ENCODE measurements at regions not wholly inside any gene's neighbourhood (a gene's known extent, or its start where the extent isn't known, plus 50 kb on each side); places are given as distances from the start of the nearest gene placed in this dataset.

- TF ChIP-seq GATA3 (IDR thresholded peaks at IDR 0.05; ENCODE audit: low read depth, low read length) = no peak
- TF ChIP-seq GATA2 (IDR thresholded peaks at IDR 0.05; ENCODE audit: low read depth, low read length) = no peak
Observed at GRCh38 chr6:96276305-96276704, 245.3 kb upstream of the UFL1 start.

GRCh38 chr6:96276856-96277255 lies 244.8 kb upstream of the UFL1 start:
- TF ChIP-seq GATA2 (IDR thresholded peaks at IDR 0.05; ENCODE audit: low read depth, low read length) = no peak
- no peak for TF ChIP-seq GATA3 (IDR thresholded peaks at IDR 0.05; ENCODE audit: low read depth, low read length)

- TF ChIP-seq GATA2 (IDR thresholded peaks at IDR 0.05; ENCODE audit: low read depth, low read length) (peak; percentile 45; the same call in 1 of the 2 replicates), GATA3 (IDR thresholded peaks at IDR 0.05; ENCODE audit: low read depth, low read length) (peak; percentile 73)
Observed at GRCh38 chr6:96279084-96279483, 242.5 kb upstream of the UFL1 start.

- TF ChIP-seq GATA2 (IDR thresholded peaks at IDR 0.05; ENCODE audit: low read depth, low read length) (no peak), GATA3 (IDR thresholded peaks at IDR 0.05; ENCODE audit: low read depth, low read length) (no peak)
Observed at GRCh38 chr6:96286503-96286902, 235.1 kb upstream of the UFL1 start.

- TF ChIP-seq GATA2 (IDR thresholded peaks at IDR 0.05; ENCODE audit: low read depth, low read length) = no peak
- no peak for TF ChIP-seq GATA3 (IDR thresholded peaks at IDR 0.05; ENCODE audit: low read depth, low read length)
Observed at GRCh38 chr6:96299525-96299924, 222.1 kb upstream of the UFL1 start.

- TF ChIP-seq GATA2 (IDR thresholded peaks at IDR 0.05; ENCODE audit: low read depth, low read length) = no peak
- TF ChIP-seq GATA3 (IDR thresholded peaks at IDR 0.05; ENCODE audit: low read depth, low read length) = no peak
Observed at GRCh38 chr6:96301023-96301422, 220.6 kb upstream of the UFL1 start.

DNA sequence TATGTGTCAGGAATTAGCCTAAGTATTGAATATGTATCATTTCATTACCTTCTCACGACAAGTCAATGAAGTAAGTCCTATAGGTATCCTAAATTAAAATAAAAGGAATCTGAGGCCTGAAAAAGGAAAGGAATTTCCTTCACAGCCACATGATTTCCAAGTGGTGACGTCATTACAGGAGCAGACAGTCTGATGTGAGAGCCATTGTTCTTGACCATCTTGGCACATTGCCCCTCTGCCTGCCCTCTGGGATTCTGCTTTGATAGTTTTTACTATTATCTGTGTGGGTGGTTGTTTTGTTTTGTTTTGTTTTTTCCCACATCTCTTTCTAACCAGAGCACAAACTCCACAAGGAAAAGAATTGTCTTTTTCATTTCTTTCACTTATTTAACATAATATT lies 219.8 kb upstream of the UFL1 start:
- TF ChIP-seq GATA3 (IDR thresholded peaks at IDR 0.05; ENCODE audit: low read depth, low read length) (no peak), GATA2 (IDR thresholded peaks at IDR 0.05; ENCODE audit: low read depth, low read length) (no peak)

GRCh38 chr6:96302991-96303390 lies 218.6 kb upstream of the UFL1 start:
- TF ChIP-seq GATA3 (IDR thresholded peaks at IDR 0.05; ENCODE audit: low read depth, low read length) (no peak), GATA2 (IDR thresholded peaks at IDR 0.05; ENCODE audit: low read depth, low read length) (no peak)

- no peak for TF ChIP-seq GATA3 (IDR thresholded peaks at IDR 0.05; ENCODE audit: low read depth, low read length)
- TF ChIP-seq GATA2 (IDR thresholded peaks at IDR 0.05; ENCODE audit: low read depth, low read length) = no peak
Observed at GRCh38 chr6:96304997-96305396, 216.6 kb upstream of the UFL1 start.

GRCh38 chr6:96330884-96331283 lies 190.7 kb upstream of the UFL1 start:
- TF ChIP-seq GATA3 (IDR thresholded peaks at IDR 0.05; ENCODE audit: low read depth, low read length) = no peak

- TF ChIP-seq GATA2 (IDR thresholded peaks at IDR 0.05; ENCODE audit: low read depth, low read length) = no peak
Observed at GRCh38 chr6:96340164-96340563, 181.4 kb upstream of the UFL1 start.

DNA sequence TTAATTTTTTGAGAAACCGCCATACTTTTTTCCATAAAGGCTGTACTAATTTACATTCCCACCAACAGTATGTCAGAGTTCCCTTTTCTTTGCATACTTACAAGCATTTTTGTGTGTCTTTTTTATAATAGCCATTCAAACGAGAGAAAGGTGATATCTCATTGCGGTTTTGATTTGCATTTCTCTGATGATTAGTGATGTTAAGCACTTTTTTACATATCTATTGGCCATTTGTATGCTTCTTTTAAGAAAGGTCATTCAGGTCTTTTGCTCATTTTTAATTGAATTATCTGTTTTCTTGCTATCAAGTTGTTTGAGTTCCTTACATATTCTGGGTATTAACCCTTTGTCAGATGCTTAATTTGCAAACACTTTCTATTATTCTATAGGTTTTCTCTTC lies 176.1 kb upstream of the UFL1 start:
- TF ChIP-seq GATA3 (IDR thresholded peaks at IDR 0.05; ENCODE audit: low read depth, low read length) (no peak), GATA2 (IDR thresholded peaks at IDR 0.05; ENCODE audit: low read depth, low read length) (no peak)

DNA sequence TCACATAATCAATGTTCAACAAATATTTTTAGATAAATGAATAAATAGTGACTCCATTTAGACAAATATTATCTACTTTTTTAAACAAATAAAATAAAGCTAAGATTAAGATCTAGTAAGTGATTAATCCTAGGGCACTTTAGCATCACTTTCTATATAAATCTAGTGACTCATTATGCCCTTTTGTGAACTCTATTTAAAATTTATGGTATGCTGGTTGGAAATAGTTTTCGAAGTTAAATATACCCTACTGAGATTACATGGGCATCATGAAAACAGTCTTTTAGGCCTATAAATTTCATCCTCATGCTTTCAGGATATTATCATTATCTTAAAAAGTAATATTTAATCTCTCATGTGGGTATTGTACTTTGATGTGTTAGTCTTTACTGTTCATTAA lies 140.4 kb upstream of the UFL1 start:
- no peak for TF ChIP-seq GATA2 (IDR thresholded peaks at IDR 0.05; ENCODE audit: low read depth, low read length)
- TF ChIP-seq GATA3 (IDR thresholded peaks at IDR 0.05; ENCODE audit: low read depth, low read length) = no peak

GRCh38 chr6:96391776-96392360 lies 129.7 kb upstream of the UFL1 start:
- TF ChIP-seq GATA2 (IDR thresholded peaks at IDR 0.05; ENCODE audit: low read depth, low read length) (no peak), GATA3 (IDR thresholded peaks at IDR 0.05; ENCODE audit: low read depth, low read length) (no peak)

- TF ChIP-seq GATA3 (IDR thresholded peaks at IDR 0.05; ENCODE audit: low read depth, low read length) (no peak), GATA2 (IDR thresholded peaks at IDR 0.05; ENCODE audit: low read depth, low read length) (no peak)
Observed at GRCh38 chr6:96394727-96395126, 126.9 kb upstream of the UFL1 start.

- no peak for TF ChIP-seq GATA3 (IDR thresholded peaks at IDR 0.05; ENCODE audit: low read depth, low read length)
- no peak for TF ChIP-seq GATA2 (IDR thresholded peaks at IDR 0.05; ENCODE audit: low read depth, low read length)
Observed at GRCh38 chr6:96410467-96410866, 111.1 kb upstream of the UFL1 start.

Measured in SH-SY5Y (cell line).